HepG2 (cell line): ENCODE measurements at regions not wholly inside any gene's neighbourhood (a gene's known extent, or its start where the extent isn't known, plus 50 kb on each side); places are given as distances from the start of the nearest gene placed in this dataset.

Source experiments
- ATF1 ChIP-seq: IDR thresholded peaks from 2 replicates; pipeline ENCODE4 v1.6.1; 2016; ENCODE audit warnings: mild to moderate bottlenecking, control low read depth
- HNRNPK ChIP-seq: fragments of 200-400 bp; formaldehyde crosslinking; IDR thresholded peaks from 2 replicates; pipeline ENCODE4 v1.6.1; 2018; ENCODE audit warnings: low read length, low read depth, moderate library complexity, mild to moderate bottlenecking; ENCODE audit not compliant: poor library complexity, severe bottlenecking
- MTF1 ChIP-seq: sonication (generic); formaldehyde crosslinking; IDR thresholded peaks from 2 replicates; pipeline ENCODE4 v1.5.0; 2020; ENCODE audit warnings: missing genetic modification reagents
- PAXIP1 ChIP-seq: sonication (generic); formaldehyde crosslinking; conservative IDR thresholded peaks from 2 replicates; pipeline ENCODE4 v1.4.0; 2020; ENCODE audit warnings: mild to moderate bottlenecking, missing genetic modification reagents, moderate library complexity
- PREB ChIP-seq: sonication (generic); formaldehyde crosslinking; IDR thresholded peaks from 2 replicates; pipeline ENCODE4 v1.4.0; 2020; ENCODE audit warnings: missing genetic modification reagents
- RBFOX2 ChIP-seq: fragments of 200-400 bp; formaldehyde crosslinking; IDR thresholded peaks from 2 replicates; pipeline ENCODE4 v1.6.1; 2017; ENCODE audit warnings: low read depth, mild to moderate bottlenecking, low read length
- RFX1 ChIP-seq: fragments of 450-650 bp; IDR thresholded peaks from 2 replicates; pipeline ENCODE4 v1.6.1; 2017
- STAG1 ChIP-seq: sonication (generic); formaldehyde crosslinking; IDR thresholded peaks from 2 replicates; pipeline ENCODE4 v1.4.0; 2020; ENCODE audit warnings: missing genetic modification reagents
- WIZ ChIP-seq: sonication (generic); formaldehyde crosslinking; IDR thresholded peaks from 2 replicates; pipeline ENCODE4 v1.5.1; 2020; ENCODE audit warnings: mild to moderate bottlenecking, missing genetic modification reagents
- ZC3H4 ChIP-seq: sonication (generic); formaldehyde crosslinking; IDR thresholded peaks from 2 replicates; pipeline ENCODE4 v1.4.0; 2020; ENCODE audit warnings: missing genetic modification reagents, borderline replicate concordance
- ZNF276 ChIP-seq: sonication (generic); formaldehyde crosslinking; IDR thresholded peaks from 2 replicates; pipeline ENCODE4 v1.4.0; 2020; ENCODE audit warnings: mild to moderate bottlenecking, low read depth, missing genetic modification reagents
- ZNF432 ChIP-seq: sonication (generic); formaldehyde crosslinking; IDR thresholded peaks from 2 replicates; pipeline ENCODE4 v1.5.0; 2020; ENCODE audit warnings: missing genetic modification reagents, mild to moderate bottlenecking, borderline replicate concordance
- ZNF7 ChIP-seq: IDR thresholded peaks from 2 replicates; pipeline ENCODE4 v1.6.1; 2016; ENCODE audit warnings: missing biosample characterization, missing genetic modification reagents
- ZNF775 ChIP-seq: sonication (generic); formaldehyde crosslinking; IDR thresholded peaks from 2 replicates; pipeline ENCODE4 v1.4.0; 2020; ENCODE audit warnings: missing genetic modification reagents, mild to moderate bottlenecking, moderate library complexity, borderline replicate concordance
- ZNF777 ChIP-seq: sonication (generic); formaldehyde crosslinking; IDR thresholded peaks from 2 replicates; pipeline ENCODE4 v1.4.0; 2020; ENCODE audit warnings: missing genetic modification reagents
- TF ChIP-seq, protein P1 (sequence below), 2 experiments: sonication (generic) in 1 of 2; formaldehyde crosslinking in 1 of 2; IDR thresholded peaks; 2 replicates each; pipeline versions ENCODE4 v1.6.1 to v1.9.0; 2014 to 2022; ENCODE audit warnings: antibody characterized with exemption in 1 of 2, borderline replicate concordance in 1 of 2, inconsistent platforms in 1 of 2, low read depth in 1 of 2, missing genetic modification reagents in 1 of 2

- TF ChIP-seq, protein P1, sequence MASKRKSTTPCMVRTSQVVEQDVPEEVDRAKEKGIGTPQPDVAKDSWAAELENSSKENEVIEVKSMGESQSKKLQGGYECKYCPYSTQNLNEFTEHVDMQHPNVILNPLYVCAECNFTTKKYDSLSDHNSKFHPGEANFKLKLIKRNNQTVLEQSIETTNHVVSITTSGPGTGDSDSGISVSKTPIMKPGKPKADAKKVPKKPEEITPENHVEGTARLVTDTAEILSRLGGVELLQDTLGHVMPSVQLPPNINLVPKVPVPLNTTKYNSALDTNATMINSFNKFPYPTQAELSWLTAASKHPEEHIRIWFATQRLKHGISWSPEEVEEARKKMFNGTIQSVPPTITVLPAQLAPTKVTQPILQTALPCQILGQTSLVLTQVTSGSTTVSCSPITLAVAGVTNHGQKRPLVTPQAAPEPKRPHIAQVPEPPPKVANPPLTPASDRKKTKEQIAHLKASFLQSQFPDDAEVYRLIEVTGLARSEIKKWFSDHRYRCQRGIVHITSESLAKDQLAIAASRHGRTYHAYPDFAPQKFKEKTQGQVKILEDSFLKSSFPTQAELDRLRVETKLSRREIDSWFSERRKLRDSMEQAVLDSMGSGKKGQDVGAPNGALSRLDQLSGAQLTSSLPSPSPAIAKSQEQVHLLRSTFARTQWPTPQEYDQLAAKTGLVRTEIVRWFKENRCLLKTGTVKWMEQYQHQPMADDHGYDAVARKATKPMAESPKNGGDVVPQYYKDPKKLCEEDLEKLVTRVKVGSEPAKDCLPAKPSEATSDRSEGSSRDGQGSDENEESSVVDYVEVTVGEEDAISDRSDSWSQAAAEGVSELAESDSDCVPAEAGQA (IDR thresholded peaks at IDR 0.05; ENCODE audit: low read depth) = 0 out of 2 replicates have a peak, but pooled peaks have one; percentile 23
- TF ChIP-seq, protein P1 (CRISPR knock-in tag; IDR thresholded peaks at IDR 0.05; ENCODE audit: borderline replicate concordance) = no peak
- TF ChIP-seq ATF1 (CRISPR knock-in tag) = no peak
- TF ChIP-seq PAXIP1 = peak; percentile 59
- TF ChIP-seq PREB (CRISPR knock-in tag) = no peak
- TF ChIP-seq ZC3H4 = no peak
- peak; percentile 63 for TF ChIP-seq STAG1 (CRISPR knock-in tag)
- TF ChIP-seq MTF1 (CRISPR knock-in tag) = no peak
- peak; percentile 84 for TF ChIP-seq ZNF777 (CRISPR knock-in tag)
- TF ChIP-seq RBFOX2 = no peak
- no peak for TF ChIP-seq ZNF432 (CRISPR knock-in tag)
- no peak for TF ChIP-seq ZNF7 (CRISPR knock-in tag)
- no peak for TF ChIP-seq WIZ (CRISPR knock-in tag)
- no peak for TF ChIP-seq ZNF775 (CRISPR knock-in tag)
- TF ChIP-seq RFX1 = no peak
- no peak for TF ChIP-seq ZNF276 (CRISPR knock-in tag)
- no peak for TF ChIP-seq HNRNPK
Observed at GRCh38 chr22:27627444-27627833, 174.1 kb downstream of the MN1 start (continued).
